Stimulated activated CD4-positive, alpha-beta T cell treated with anti-CD3 and anti-CD28 coated beads, Interleukin-2, amount 100 ng/mL, for 48 hours (primary cell): ENCODE measurements at regions not wholly inside any gene's neighbourhood (a gene's known extent, or its start where the extent isn't known, plus 50 kb on each side); places are given as distances from the start of the nearest gene placed in this dataset.
"Not testable (repeated sequence)": the region's sequence is repeated elsewhere in the genome, so short reads cannot be mapped to it uniquely, and the experiment has no call there.

Experiments used
- DNase-seq, 2 donors: peaks; one replicate each; pipeline ENCODE4 v3.0.0-alpha.2; 2020

DNA sequence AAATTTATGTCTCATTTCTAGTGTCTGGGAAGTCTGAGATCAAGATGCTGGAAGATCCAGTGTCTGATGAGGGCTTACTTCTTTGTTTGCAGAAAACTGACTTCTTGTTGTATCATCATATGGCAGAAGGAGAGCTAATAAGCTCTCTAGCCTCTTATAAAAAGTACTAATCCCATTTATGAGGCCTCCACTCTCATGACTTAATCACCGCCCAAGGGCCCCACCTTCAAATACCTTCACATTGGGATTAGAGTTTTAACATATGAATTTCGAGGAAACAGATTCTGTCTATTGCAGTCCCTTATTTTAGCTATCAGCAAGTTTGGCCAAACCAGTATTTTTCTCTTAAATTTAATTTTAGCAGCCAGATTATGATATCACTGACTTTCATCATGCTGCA, 150.2 kb upstream of the TMPRSS15 start:
- DNase-seq, result no peak

DNA sequence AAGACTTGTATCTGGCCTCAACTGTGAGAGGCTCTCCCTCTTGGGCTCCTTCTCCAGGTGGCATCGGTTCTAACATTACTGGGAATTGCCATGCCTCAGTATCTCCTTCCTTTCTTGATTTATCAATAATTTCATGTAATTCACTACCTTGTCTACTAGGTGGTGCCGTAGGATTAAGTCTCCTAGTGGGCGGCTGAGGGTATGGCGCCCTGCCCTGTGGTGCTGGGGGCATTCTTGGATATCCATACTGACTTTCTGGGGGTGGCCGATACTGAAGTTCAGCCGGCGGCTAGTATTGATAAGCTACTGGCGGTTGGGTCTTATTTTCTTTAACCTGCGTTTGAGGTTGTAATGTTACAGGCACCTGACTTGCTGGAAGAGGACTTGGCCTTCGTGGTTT, 164.2 kb upstream of the TMPRSS15 start:
- not testable (repeated sequence) for DNase-seq

DNA sequence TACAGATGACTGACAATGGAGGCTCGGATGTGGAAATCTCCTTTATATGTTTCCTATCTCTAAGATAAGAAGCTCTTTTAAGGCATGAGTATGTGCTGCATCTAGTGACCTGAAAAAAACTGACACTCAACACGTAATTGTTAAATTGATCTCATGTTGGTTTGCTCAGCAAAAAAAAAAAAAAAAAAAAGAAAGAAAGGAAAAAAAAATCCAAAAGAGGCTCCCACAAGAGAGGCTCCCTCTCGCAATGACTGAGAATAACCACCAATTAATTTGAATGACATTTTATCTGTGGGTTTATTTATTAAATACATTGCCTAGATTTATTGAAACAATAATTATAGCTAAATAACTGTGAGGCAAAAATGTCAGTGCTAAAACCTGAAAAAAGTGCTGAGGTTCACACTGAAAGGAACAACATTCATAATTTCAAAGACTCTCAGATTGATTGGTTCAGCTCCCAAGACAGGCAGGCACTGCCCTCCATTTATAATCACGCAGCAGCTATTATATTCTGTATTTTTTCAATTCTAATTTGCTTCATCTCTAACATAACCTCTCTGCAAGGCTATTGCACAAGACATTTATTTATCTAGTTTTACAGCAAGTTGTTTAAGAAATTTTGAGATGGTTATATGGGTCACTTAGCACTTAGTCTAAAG, 184.5 kb upstream of the TMPRSS15 start:
- DNase-seq, result no peak

DNA sequence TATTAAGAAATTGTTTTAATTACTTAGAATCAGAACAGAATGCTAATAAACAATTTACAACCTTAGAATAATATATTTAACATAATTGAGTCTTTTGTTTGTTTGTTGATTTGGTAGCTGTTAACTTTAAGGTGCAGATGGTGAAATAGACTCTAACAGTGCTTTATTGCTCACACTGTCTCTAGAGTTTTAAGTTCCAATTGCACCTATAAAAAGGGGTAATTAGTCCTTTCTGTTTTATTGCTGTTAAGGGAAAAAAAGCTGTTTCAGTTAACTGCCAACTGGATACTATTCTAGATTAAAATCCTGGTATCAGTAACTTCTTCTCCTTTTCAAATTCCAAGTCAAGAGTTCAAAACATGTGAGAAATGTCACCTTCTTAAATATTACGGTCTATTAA, 197.6 kb upstream of the TMPRSS15 start:
- DNase-seq, result no peak

DNA sequence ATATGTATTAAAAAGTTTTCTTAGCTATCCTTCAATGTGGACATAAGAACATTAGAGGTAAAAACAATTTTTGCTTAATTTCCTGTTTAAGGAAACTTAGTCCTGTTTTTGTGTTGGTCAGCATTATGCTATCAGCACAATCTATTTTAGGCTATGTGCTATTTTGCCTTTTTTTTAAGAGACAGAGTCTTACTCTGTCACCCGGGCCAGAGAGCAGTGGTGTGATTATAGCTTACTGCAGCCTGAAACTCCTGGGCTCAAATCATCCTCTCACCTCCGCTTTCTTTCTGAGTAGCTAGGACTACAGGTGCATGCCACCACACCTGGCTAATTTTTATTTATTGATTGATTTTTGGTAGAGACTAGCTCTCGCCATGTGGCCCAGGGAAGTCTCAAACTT, 199.1 kb upstream of the TMPRSS15 start:
- no peak for DNase-seq

DNA sequence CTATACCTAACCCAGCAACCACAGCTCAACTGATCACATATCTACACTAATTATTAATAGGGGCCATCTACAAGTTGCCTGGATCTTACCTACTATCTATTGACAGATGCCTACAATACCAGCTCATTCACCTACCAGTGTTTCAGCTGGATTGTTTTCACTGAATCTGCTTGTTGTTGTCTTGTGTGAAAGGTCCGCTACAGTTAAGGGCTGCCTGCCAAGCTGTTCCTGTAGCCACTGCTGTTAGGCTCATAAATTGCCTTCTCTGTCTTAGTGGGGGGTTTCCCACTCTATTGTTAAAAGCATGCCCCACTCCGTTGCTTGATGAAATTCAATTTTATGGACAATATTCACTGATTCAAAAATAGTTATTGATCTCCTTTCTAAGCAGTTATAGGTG, 199.7 kb upstream of the TMPRSS15 start:
- no peak for DNase-seq

DNA sequence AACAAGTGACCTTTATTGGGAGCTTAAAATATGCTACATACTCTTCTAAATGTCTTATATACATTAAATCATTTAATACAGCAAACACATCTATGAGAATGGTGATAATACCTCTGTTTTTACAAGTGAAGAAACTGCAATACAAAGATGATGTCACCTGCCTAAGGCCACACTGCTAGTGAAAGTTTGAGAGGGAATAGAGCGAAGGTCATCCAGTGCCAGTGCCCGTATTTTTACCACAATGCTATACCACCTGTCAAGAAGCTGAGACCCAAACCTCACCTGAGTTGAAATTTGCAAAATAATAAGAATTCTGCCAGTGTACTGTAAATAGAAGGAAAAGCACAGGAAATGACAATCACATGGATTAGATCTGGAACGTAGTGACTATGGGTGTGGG, 200.4 kb upstream of the TMPRSS15 start:
- no peak for DNase-seq

DNA sequence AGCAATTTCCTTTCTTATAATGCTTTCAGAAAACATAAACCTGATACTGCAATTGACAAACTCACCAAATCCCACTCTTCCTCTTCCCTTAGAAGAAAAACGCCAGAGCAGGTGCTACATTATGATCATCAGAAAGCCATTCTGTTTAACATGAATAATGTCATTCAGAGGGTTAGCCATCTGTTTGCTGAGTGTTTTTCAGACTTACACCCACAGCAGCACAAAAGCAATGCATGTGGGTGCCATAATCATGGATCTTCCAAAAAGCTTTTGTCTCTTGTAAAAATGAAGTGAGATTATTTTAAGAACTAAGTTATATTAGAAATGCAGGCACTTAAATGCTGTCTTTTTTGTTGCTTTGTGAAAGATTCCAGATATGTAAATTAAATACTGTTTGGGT, 204.6 kb upstream of the TMPRSS15 start:
- no peak for DNase-seq

DNA sequence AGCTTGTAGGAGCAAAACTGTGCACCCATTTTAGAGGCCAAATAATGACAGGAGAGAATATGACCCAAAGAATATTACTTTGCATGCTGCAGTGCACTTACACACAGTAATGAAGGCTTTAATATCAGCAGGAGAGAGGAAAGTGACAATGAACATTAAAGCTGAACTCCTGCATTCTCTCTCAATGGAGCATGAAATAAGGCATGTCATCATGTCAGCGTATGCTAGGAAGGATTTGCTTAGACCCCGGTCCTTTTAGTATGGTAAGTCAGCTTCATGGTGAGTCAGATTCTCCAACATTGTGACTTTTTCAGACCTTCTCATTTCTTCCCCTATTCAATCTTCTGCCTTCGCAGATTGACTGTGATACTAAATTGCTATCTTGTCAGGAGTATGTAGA, 210.7 kb upstream of the TMPRSS15 start:
- DNase-seq, result no peak

DNA sequence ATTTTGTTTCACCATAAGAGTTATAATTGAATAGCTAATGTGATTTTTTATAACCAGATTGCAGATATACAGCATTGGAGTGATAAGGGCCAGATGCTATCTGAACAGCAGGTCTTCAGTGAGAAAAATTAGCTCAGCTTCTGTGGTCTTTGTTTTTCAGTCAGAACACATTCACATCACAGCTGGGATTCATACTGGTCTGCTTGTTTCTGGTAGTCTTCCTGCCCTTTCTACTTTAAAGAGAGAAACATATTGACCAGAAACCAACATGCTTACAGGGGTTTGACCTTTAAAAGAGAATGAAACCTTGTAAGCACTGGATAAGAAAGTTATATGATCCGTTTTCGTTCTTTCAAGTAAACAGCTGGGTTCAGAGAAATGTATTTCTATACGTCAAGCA, 213.7 kb upstream of the TMPRSS15 start:
- DNase-seq, result no peak

DNA sequence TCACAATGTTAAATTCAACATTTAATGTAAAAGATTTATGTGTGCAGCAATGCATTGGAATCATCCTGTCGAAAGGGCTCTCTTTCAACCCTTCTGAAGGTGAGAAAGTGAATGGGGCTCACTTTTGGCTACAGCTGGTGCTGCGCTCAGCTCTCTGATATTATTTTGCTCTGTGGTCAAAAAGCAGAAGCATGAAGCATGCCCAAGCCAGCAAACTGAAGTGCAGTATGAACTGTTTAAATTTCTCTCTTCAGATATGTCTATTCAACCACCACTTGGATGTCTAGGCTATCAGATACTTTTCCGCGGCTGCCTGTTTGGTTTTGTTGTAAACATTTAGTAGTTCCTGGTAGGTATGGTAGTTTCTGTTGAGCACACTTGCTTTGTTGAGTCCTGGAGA, 216.9 kb upstream of the TMPRSS15 start:
- DNase-seq, result no peak

DNA sequence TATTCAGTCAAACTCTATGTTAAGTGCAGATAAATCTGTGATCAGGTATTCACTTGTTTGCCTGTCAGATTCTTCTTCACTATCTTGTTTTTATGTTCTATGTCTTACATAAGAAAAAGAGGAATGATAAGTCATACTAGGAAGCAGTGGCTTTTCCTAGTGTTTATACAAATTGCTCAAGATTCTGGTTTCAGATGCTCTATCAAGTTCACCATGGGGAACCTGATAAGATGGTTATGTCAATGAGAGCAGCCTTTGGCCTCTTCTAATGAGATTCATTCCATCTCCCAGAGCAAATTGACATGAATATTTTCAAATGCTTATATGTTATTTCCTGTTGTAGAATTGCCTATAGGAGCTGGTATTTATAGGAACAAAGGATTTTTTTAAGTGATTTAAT, 218.8 kb upstream of the TMPRSS15 start:
- DNase-seq, result no peak

DNA sequence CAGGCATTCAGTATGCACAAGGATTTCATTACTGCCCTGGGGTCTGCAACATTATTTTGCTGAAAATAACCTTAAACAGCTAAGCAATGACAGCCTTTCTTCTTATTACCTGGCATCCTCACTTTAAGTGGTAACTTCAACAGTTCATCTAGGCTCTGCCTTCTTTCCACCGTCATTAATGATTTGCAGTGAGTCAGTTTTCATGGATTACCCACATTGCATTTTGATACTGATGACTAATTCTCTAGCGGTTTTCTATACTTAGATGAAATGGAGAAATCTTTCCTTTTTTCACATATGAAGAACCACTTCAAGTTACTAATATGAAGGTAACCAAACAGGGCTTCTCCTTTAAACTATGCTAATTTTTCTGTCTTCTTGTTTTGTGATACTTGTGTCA, 226.9 kb upstream of the TMPRSS15 start:
- no peak for DNase-seq

DNA sequence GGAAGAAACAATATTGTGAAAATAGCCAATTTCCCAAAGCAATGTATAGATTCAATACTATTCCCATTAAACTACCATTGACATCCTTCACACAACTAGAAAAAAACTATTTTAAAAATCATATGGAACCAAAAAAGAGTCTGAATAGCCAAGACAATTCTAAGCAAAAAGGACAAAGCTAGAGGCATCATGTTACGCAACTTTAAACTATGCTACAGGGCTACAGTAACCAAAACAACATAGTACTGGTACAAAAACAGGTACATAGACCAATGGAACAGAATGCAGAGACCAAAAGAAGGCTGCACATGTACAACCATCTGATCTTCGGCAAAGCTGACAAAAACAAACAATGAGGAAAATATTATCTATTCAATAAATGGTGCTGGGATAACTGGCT, 233.3 kb upstream of the TMPRSS15 start:
- DNase-seq, result no peak

DNA sequence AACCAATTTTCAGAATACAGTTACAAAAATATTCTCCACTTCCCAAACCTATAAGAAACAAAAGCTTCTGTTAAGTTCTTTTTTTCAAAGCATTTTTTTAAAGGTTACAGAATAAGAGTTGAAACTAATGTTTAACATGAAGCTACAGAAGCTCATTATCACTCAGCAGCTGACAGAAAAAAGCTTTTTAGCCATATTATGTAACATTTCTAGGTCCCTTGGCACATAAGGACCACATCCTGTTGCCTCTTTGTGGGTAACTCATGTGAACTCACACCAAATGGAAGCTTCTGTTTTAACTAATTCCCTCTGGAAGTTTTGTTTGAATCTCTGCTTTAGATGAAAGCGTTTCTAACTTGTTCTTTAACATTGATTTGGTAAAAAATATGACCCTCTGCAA, 242.5 kb upstream of the TMPRSS15 start:
- no peak for DNase-seq

DNA sequence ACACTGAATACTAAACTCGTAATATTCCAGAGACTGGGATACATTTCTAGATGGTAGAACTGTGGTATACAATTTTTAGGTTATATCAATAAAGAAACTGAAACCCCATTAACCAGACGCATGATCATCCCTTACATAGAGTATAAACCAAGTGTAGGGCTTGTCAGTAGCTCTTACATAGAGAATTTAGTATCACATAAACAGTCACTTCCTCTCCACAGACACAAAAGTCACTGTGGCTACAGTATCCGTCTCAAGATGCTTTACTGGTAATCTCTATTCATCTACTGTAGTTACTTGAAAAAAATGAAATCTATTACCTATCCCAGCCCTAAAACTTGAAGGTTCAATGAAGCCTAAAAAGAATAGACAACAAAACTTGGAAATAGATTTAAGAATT, 252.3 kb upstream of the TMPRSS15 start:
- no peak for DNase-seq

DNA sequence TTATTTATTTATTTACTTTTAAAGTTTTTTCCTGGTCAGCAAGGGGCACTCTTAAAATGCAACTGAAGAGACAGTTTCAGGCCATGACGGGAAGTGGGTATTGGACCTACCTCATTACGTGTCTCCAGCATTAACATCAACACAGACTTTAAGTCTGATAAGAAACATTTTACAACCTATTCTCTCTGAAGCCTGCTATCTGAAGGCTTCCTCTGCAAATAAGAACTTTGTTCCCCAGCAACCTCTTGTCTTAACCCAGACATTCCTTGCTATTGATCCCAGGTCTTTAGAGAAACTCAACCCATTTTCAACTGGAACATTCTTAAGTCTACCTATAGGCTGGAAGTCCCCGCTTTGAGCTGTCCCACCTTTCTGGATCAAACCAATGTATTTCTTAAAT, 258.3 kb upstream of the TMPRSS15 start:
- DNase-seq, result no peak

DNA sequence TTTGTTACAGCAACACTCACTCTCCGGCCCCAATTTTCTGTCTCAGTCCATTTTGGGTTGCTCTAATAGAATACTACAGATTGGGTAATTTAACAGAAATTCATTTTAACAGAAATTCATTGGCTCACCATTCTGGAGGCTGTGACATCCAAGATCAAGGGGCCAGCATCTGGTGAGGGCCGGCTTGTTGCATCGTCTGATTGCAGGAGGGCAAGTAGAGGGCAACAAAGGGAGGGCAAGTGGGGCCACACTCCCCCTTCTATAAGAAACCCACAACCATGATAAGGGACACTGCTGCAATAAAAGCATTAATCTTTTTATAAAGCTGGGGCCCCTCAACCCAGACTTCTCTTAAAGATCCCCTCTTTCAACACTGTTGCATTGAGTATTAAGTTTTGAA, 260.1 kb upstream of the TMPRSS15 start:
- DNase-seq, result no peak

DNA sequence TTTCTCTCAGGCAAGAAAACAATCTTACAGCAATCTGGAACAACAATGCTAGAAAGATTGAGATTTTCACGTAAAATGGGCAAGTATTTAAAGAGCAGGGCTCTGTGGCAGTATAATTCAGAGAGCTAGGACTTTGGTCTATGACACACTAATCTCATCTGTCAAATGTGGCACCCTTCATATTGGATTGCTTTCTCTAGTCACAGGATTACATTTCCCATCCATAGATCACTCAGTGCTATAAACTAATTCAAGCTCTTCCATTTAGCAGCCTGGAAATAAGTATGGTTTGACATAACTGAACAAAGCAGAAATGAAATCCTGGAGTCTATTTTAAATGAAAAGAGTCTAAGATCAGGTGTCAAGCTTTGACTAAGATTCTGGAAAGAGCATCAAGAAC, 263.1 kb upstream of the TMPRSS15 start:
- no peak for DNase-seq

DNA sequence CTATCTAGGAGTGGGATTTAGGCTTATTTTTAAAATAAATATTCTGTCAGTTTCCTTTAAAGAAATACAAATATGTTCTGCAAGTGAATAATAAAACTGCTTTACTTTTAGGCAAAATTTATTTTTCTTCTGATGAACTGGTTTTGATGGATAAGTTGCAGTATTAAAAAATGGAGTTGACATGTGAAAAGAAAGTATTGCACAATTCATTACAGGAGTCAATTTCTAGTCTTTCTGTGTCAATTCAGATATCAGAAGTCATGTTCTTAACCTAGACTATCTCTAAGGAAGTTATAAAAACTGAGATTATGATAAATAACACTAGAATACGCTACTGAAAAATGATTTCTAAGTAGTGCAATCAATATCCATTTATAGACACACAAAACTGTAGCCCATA, 270.2 kb upstream of the TMPRSS15 start:
- DNase-seq, result no peak

DNA sequence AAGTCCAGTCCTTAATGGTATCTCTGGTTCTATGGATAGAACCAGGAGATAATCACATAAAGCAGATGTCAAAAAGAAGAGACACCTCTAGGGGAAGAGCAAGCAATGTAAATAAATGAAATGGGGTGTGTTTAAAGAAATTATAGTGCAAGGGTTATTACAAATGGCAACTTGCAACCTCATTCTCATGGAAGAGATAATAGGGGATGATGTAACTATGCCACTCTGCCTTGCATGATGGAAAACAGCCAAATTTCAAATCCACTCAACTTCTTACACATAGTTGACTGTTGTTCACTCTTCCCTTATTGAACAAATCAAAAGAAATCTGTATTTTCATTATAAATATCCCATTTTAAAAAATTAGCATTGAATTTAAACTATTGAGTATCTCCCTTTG, 274.0 kb upstream of the TMPRSS15 start:
- no peak for DNase-seq

DNA sequence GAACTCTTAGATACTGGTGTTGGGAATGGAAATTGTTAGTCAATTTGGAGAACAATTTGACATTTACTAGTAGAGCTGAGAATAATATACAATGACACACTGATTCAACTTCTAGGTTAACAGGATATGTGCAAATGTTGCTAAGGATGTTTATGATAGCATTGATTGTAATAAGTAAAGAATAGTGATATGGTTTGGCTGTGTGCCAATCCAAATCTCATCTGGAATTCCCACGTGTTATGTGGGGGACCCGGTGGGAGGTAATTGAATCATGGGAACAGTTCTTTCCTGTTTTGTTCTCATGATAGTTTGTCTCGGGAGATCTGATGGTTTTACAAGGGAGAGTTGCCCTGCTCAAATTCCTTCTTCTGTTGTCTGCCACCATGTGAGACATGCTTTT, 302.4 kb upstream of the TMPRSS15 start:
- no peak for DNase-seq

DNA sequence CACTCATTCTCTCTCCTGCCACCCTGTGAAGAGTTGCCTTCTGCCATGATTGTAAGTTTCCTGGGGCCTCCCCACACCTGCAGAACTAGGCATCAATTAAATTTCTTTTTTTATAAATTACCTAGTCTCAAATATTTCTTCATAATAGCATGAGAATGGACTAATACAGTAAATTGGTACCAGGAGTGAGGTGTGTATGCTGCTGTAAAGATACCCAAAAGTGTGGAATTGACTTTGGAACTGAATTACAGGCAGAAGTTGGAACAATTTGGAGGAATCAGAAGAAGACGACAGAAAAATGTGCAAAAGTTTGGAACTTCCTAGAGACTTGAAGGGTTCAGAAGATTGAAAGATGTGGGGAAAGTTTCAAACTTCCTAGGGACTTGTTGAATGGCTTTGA, 308.1 kb upstream of the TMPRSS15 start:
- no peak for DNase-seq

DNA sequence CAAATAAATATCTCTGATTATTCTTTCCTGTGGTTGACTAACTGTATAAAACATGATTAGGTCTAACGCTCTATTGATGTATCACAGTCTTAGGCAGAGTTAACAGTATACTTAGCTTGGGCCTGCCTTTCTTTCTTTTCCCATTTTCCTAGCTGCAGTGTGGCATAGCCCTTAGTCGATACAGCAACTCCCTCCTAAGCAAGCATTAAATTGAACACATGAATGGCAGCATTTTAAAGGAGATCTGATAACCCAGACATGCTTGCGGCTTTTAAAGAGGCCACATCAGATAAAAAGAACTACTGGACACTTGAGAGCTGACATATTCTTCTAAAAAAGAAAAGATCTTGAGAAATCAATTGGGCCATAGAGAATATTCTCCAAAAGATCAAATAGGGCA, 312.0 kb upstream of the TMPRSS15 start:
- DNase-seq, result no peak

DNA sequence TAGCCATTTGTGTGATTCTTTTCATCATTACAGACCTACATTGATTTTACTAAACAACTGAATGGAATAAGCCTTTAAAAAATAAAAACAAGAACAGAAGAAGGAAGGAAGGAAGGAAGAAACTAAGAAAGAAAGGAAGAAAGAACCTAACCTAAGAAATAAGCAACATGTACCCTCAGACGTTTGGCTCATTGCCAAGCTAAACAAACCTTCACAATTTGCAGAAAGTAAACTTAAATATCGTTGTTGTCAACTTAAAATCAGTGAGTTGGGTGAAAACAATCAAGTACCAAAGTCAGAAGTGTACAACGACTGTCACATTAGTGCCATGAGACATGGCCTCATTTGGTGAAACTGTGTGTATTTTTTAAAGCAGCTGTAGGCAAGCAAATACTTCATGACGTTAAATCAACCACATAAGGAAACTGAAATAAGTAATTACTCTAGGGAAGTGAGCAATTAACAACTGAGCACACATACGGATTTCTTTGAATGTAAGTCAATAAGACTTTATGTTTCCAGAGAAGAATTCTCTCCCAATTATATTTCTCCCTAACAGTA, 313.1 kb upstream of the TMPRSS15 start:
- DNase-seq, result no peak

DNA sequence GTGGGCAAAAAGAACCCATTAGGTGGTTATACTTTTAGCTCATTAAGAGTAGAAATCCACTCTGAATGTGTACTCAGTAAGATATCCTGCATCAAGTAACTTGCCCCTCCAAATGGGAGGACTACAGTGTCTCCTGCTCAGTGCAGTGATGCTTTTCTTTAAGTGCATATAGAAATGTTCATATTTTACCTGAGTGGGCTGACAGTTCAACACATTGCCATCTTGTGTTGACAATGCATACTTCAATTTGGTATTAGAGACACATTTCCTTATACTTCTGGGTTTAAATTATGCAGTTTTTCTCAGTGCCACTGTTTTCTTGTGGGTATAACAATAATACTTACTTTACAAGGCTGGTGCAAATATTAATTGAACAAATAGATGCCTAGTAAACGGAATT, 318.6 kb upstream of the TMPRSS15 start:
- no peak for DNase-seq
